ENCODE measurements at regions not wholly inside any gene's neighbourhood (a gene's known extent, or its start where the extent isn't known, plus 50 kb on each side); places are given as distances from the start of the nearest gene placed in this dataset.
"Not testable (repeated sequence)": the region's sequence is repeated elsewhere in the genome, so short reads cannot be mapped to it uniquely, and the experiment has no call there.

GRCh38 chr5:111615054-111615453, 102.7 kb upstream of the STARD4 start:
- Histone ChIP-seq H3K9me3 (no peaks in the 10 kb centered on the region), H3K9me2 (no peaks in the 10 kb centered on the region), H3K27me3 (ENCODE audit: insufficient read depth) (no peaks in the 10 kb centered on the region), H3K36me3 (replicated peaks in 1 of 2; ENCODE audit: control insufficient read depth in 1 of 2, insufficient read depth in 2 of 2, low read length in 1 of 2) (no peaks in the 10 kb centered on the region), H3K79me2 (ENCODE audit: insufficient read depth) (no peaks in the 10 kb centered on the region), H4K20me1 (ENCODE audit: insufficient read depth) (no peaks in the 10 kb centered on the region), H3K27ac (ENCODE audit: low read depth in 2 of 2, low read length in 1 of 2) (no peak overlapping the region), H3K9ac (no peak overlapping the region), H3K4me3 (ENCODE audit: low read depth in 2 of 2, low read length in 1 of 2) (no peak overlapping the region), H2AFZ (ENCODE audit: low read depth) (no peak overlapping the region), H3F3A (replicated peaks; ENCODE audit: insufficient read depth) (no peaks in the 10 kb centered on the region), H3K4me2 (no peak overlapping the region), H3K4me1 (ENCODE audit: control insufficient read depth in 1 of 2, insufficient read depth in 2 of 2, low read depth in 1 of 2, low read length in 1 of 2) (no peaks in the 10 kb centered on the region)
- ChIA-PET POLR2A (no interaction called here), CTCF (interaction anchor here (0.7 to 1.6 kb wide), 3 partner anchors 14 to 101 kb away, joined by 3 to 4 read pairs (median 4); no protein-coding TSS in a partner anchor)
- no peak for TF ChIP-seq RXRA (IDR thresholded peaks at IDR 0.05; ENCODE audit: borderline replicate concordance, low read depth)
- TF ChIP-seq, protein P1, sequence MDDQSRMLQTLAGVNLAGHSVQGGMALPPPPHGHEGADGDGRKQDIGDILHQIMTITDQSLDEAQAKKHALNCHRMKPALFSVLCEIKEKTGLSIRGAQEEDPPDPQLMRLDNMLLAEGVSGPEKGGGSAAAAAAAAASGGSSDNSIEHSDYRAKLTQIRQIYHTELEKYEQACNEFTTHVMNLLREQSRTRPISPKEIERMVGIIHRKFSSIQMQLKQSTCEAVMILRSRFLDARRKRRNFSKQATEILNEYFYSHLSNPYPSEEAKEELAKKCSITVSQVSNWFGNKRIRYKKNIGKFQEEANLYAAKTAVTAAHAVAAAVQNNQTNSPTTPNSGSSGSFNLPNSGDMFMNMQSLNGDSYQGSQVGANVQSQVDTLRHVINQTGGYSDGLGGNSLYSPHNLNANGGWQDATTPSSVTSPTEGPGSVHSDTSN (IDR thresholded peaks at IDR 0.05), result no peak
- TF ChIP-seq REST (IDR thresholded peaks at IDR 0.05; ENCODE audit: low read depth, low read length), result no peak
- TF ChIP-seq CHD2 (IDR thresholded peaks at IDR 0.05; ENCODE audit: low read length, partially characterized antibody), result no peak
- TF ChIP-seq, protein P2, sequence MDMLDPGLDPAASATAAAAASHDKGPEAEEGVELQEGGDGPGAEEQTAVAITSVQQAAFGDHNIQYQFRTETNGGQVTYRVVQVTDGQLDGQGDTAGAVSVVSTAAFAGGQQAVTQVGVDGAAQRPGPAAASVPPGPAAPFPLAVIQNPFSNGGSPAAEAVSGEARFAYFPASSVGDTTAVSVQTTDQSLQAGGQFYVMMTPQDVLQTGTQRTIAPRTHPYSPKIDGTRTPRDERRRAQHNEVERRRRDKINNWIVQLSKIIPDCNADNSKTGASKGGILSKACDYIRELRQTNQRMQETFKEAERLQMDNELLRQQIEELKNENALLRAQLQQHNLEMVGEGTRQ (IDR thresholded peaks at IDR 0.05; ENCODE audit: borderline replicate concordance, low read depth, low read length), result no peak
- no peak for TF ChIP-seq GATA2 (CRISPR knock-in tag; IDR thresholded peaks at IDR 0.05)
- no peak for TF ChIP-seq NRF1 (IDR thresholded peaks at IDR 0.05; ENCODE audit: low read depth, low read length)
- no peak for TF ChIP-seq MXI1 (IDR thresholded peaks at IDR 0.05; ENCODE audit: low read depth, low read length)
- TF ChIP-seq GABPA (IDR thresholded peaks at IDR 0.05; ENCODE audit: low read depth), result no peak
- no peak for TF ChIP-seq JUND (IDR thresholded peaks at IDR 0.05)
- TF ChIP-seq, protein P3, sequence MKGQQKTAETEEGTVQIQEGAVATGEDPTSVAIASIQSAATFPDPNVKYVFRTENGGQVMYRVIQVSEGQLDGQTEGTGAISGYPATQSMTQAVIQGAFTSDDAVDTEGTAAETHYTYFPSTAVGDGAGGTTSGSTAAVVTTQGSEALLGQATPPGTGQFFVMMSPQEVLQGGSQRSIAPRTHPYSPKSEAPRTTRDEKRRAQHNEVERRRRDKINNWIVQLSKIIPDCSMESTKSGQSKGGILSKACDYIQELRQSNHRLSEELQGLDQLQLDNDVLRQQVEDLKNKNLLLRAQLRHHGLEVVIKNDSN (IDR thresholded peaks at IDR 0.05; ENCODE audit: borderline replicate concordance, low read depth), result no peak
- no peak for TF ChIP-seq FOSL2 (IDR thresholded peaks at IDR 0.05; ENCODE audit: borderline replicate concordance, low read depth)
- TF ChIP-seq RAD21 (IDR thresholded peaks at IDR 0.05; ENCODE audit: low read length), result no peak
- no peak for TF ChIP-seq ELF1 (IDR thresholded peaks at IDR 0.05)
- TF ChIP-seq TAF1 (IDR thresholded peaks at IDR 0.05; ENCODE audit: borderline replicate concordance, low read depth, low read length), result no peak
- no peak for TF ChIP-seq TEAD4 (IDR thresholded peaks at IDR 0.05; ENCODE audit: borderline replicate concordance, insufficient read depth)
- no peak for TF ChIP-seq POLR2AphosphoS5 (IDR thresholded peaks at IDR 0.05; ENCODE audit: low read depth, low read length)
- TF ChIP-seq, protein P4, sequence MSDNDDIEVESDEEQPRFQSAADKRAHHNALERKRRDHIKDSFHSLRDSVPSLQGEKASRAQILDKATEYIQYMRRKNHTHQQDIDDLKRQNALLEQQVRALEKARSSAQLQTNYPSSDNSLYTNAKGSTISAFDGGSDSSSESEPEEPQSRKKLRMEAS (IDR thresholded peaks at IDR 0.05; ENCODE audit: low read depth), result no peak
- TF ChIP-seq, protein P5, sequence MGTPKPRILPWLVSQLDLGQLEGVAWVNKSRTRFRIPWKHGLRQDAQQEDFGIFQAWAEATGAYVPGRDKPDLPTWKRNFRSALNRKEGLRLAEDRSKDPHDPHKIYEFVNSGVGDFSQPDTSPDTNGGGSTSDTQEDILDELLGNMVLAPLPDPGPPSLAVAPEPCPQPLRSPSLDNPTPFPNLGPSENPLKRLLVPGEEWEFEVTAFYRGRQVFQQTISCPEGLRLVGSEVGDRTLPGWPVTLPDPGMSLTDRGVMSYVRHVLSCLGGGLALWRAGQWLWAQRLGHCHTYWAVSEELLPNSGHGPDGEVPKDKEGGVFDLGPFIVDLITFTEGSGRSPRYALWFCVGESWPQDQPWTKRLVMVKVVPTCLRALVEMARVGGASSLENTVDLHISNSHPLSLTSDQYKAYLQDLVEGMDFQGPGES (IDR thresholded peaks at IDR 0.05; ENCODE audit: low read depth, low read length), result no peak
- no peak for DNase-seq
- 25% methylated on average over 1 of the region's 1 CpG for WGBS (ENCODE audit: low lambda C conversion rate)

DNA sequence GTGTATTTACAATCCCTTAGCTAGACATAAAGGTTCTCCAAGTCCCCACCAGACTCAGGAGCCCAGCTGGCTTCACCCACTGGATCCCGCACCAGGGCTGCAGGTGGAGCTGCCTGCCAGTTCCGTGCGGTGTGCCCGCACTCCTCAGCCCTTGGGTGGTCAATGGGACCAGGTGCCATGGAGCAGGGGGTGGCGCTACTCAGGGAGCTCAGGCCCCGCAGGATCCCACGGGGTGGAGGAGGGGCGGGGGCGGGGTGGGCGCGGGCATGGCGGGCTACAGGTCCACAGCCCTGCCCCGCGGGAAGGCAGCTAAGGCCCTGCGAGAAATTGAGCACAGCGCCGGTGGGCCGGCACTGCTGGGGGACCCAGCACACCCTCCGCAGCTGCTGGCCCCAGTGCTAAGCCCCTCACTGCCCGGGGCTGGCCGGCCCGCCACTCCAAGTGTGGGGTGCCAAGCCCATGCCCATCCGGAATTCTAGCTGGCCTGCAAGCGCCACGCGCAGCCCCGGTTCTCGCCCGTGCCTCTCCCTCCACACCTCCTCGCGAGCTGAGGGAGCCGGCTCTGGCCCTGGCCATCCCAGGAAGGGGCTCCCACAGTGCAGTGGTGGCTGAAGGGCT, 99.8 kb upstream of the STARD4 start:
- 60% methylated on average over 1 of the region's 32 CpGs for WGBS (ENCODE audit: low lambda C conversion rate)
- CTCF ChIA-PET, result interaction anchor here (1.0 kb wide), 1 partner anchor 9 kb away, joined by 3 read pairs; no protein-coding TSS in a partner anchor
- H3F3A ChIP-seq (replicated peaks; ENCODE audit: insufficient read depth); H3K4me3 ChIP-seq (ENCODE audit: low read depth in 2 of 2, low read length in 1 of 2); H3K36me3 ChIP-seq (replicated peaks in 1 of 2; ENCODE audit: control insufficient read depth in 1 of 2, insufficient read depth in 2 of 2, low read length in 1 of 2); H2AFZ ChIP-seq (ENCODE audit: low read depth); H3K27me3 ChIP-seq (ENCODE audit: insufficient read depth); H3K4me2 ChIP-seq; H3K79me2 ChIP-seq (ENCODE audit: insufficient read depth); H3K27ac ChIP-seq (ENCODE audit: low read depth in 2 of 2, low read length in 1 of 2); H3K9me2 ChIP-seq; H4K20me1 ChIP-seq (ENCODE audit: insufficient read depth); H3K9me3 ChIP-seq; DNase-seq; H3K4me1 ChIP-seq (ENCODE audit: control insufficient read depth in 1 of 2, insufficient read depth in 2 of 2, low read depth in 1 of 2, low read length in 1 of 2); H3K9ac ChIP-seq; POLR2A ChIA-PET: not testable (repeated sequence)
